Nephron (organoid): ENCODE measurements at regions not wholly inside any gene's neighbourhood (a gene's known extent, or its start where the extent isn't known, plus 50 kb on each side); places are given as distances from the start of the nearest gene placed in this dataset.

Experiments used
- H3K27ac Mint-ChIP-seq, 3 experiments: 2 replicates each; pipeline ENCODE4 v1.8.0; 2020; ENCODE audit warnings: mixed read lengths in 3 of 3, mild to moderate bottlenecking in 2 of 3, moderate library complexity in 1 of 3
- H3K27me3 Mint-ChIP-seq: 2 replicates; pipeline ENCODE4 v1.8.0; 2021; ENCODE audit warnings: low read depth, mild to moderate bottlenecking, moderate library complexity, mixed read lengths
- H3K36me3 Mint-ChIP-seq: 2 replicates; pipeline ENCODE4 v1.8.0; 2020; ENCODE audit warnings: low read depth, mixed read lengths
- H3K4me1 Mint-ChIP-seq: 2 replicates; pipeline ENCODE4 v1.8.0; 2020; ENCODE audit warnings: mixed read lengths
- H3K4me3 Mint-ChIP-seq, 3 experiments: 2 replicates each; pipeline ENCODE4 v1.8.0; 2020; ENCODE audit warnings: mild to moderate bottlenecking in 3 of 3, mixed read lengths in 3 of 3, moderate library complexity in 2 of 3
- H3K9me3 Mint-ChIP-seq: 2 replicates; pipeline ENCODE4 v1.8.0; 2020; ENCODE audit warnings: mixed read lengths
- CTCF ChIP-seq, 3 experiments: fragments of 200-600 bp; sonication (generic); IDR thresholded peaks; one replicate each; pipeline ENCODE4 v1.5.0; 2021; ENCODE audit warnings: antibody characterized with exemption in 3 of 3; ENCODE audit not compliant: unreplicated experiment in 3 of 3

- H3K27me3 Mint-ChIP-seq = no peaks in the 10 kb centered on the region
- H3K9me3 Mint-ChIP-seq = peaks cover 4% of the 10 kb centered on the region
- no peak overlapping the region for H3K27ac Mint-ChIP-seq
- no peaks in the 10 kb centered on the region for H3K4me1 Mint-ChIP-seq
- H3K4me3 Mint-ChIP-seq = no peak overlapping the region
- no peak for TF ChIP-seq CTCF (IDR thresholded peaks at IDR 0.05; ENCODE audit: unreplicated experiment in 3 of 3)
- no peaks in the 10 kb centered on the region for H3K36me3 Mint-ChIP-seq
These were observed 170.9 kb downstream of the CLCN4 start for GRCh38 chrX:10327651-10328050.

GRCh38 chrX:10329984-10330383, 173.2 kb downstream of the CLCN4 start:
- Mint-ChIP-seq H3K9me3 (peaks cover 4% of the 10 kb centered on the region), H3K27me3 (no peaks in the 10 kb centered on the region), H3K4me1 (no peaks in the 10 kb centered on the region), H3K4me3 (no peak overlapping the region), H3K27ac (no peak overlapping the region), H3K36me3 (no peaks in the 10 kb centered on the region)
- TF ChIP-seq CTCF (IDR thresholded peaks at IDR 0.05; ENCODE audit: unreplicated experiment in 3 of 3) = no peak

GRCh38 chrX:10341309-10341708, 184.5 kb downstream of the CLCN4 start:
- Mint-ChIP-seq H3K27me3 (no peaks in the 10 kb centered on the region), H3K9me3 (peaks cover 7% of the 10 kb centered on the region), H3K36me3 (no peaks in the 10 kb centered on the region), H3K27ac (no peak overlapping the region), H3K4me1 (peaks cover 5% of the 10 kb centered on the region), H3K4me3 (no peak overlapping the region)
- no peak for TF ChIP-seq CTCF (IDR thresholded peaks at IDR 0.05; ENCODE audit: unreplicated experiment in 3 of 3)

- Mint-ChIP-seq H3K36me3 (no peaks in the 10 kb centered on the region), H3K9me3 (peaks cover 14% of the 10 kb centered on the region), H3K27ac (no peak overlapping the region), H3K27me3 (no peaks in the 10 kb centered on the region), H3K4me3 (no peak overlapping the region), H3K4me1 (no peaks in the 10 kb centered on the region)
- TF ChIP-seq CTCF (IDR thresholded peaks at IDR 0.05; ENCODE audit: unreplicated experiment in 3 of 3) = no peak
These were observed 193.4 kb downstream of the CLCN4 start for GRCh38 chrX:10350221-10350620.

GRCh38 chrX:10350981-10351380, 194.2 kb downstream of the CLCN4 start:
- no peak for TF ChIP-seq CTCF (IDR thresholded peaks at IDR 0.05; ENCODE audit: unreplicated experiment in 3 of 3)
- H3K4me3 Mint-ChIP-seq = no peak overlapping the region
- no peaks in the 10 kb centered on the region for H3K27me3 Mint-ChIP-seq
- H3K9me3 Mint-ChIP-seq = peaks cover 14% of the 10 kb centered on the region
- no peaks in the 10 kb centered on the region for H3K4me1 Mint-ChIP-seq
- H3K27ac Mint-ChIP-seq = no peak overlapping the region
- H3K36me3 Mint-ChIP-seq = no peaks in the 10 kb centered on the region

- no peak overlapping the region for H3K4me3 Mint-ChIP-seq
- no peaks in the 10 kb centered on the region for H3K4me1 Mint-ChIP-seq
- H3K36me3 Mint-ChIP-seq = no peaks in the 10 kb centered on the region
- no peak for TF ChIP-seq CTCF (IDR thresholded peaks at IDR 0.05; ENCODE audit: unreplicated experiment in 3 of 3)
- no peaks in the 10 kb centered on the region for H3K27me3 Mint-ChIP-seq
- H3K9me3 Mint-ChIP-seq = peaks cover 4% of the 10 kb centered on the region
- H3K27ac Mint-ChIP-seq = no peak overlapping the region
These were observed 195.8 kb downstream of the CLCN4 start for GRCh38 chrX:10352536-10352935.
